ENCODE measurements at regions not wholly inside any gene's neighbourhood (a gene's known extent, or its start where the extent isn't known, plus 50 kb on each side); places are given as distances from the start of the nearest gene placed in this dataset.

DNA sequence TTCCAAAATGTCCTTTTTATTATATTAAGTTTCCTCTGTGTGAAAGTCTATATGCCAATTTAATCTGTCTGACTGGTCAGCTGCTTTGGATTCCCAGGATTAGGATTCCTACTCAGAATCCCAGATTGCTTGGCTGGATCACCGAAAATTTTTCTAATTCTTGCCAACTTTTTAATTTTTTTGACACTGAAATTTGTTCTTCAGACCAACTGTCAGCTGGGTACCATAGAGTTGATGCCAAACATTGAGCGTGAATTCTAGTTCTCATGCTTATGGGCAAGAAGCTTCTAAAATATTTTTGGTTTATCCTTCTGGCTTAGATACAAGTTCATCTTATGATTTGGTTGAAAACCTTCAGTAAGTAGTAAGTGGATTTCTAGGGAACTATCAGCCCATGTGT lies 1611.4 kb upstream of the FLRT2 start:
- TF ChIP-seq POLR2A (IDR thresholded peaks at IDR 0.05; ENCODE audit: low read depth, low read length): no peak
- TF ChIP-seq PAX5 (IDR thresholded peaks at IDR 0.05; ENCODE audit: insufficient read depth, low read length, severe bottlenecking): no peak
- no peak for TF ChIP-seq POLR2AphosphoS5 (IDR thresholded peaks at IDR 0.05; ENCODE audit: low read depth, low read length)
- TF ChIP-seq TAF1 (IDR thresholded peaks at IDR 0.05; ENCODE audit: low read depth, low read length): no peak
- no peak for TF ChIP-seq POU2F2 (IDR thresholded peaks at IDR 0.05; ENCODE audit: low read depth, low read length)
- no peak for TF ChIP-seq SPI1 (IDR thresholded peaks at IDR 0.05; ENCODE audit: low read depth, low read length)

All from GM12891 (cell line).